GM19035 (cell line): ENCODE measurements at regions not wholly inside any gene's neighbourhood (a gene's known extent, or its start where the extent isn't known, plus 50 kb on each side); places are given as distances from the start of the nearest gene placed in this dataset.
"Not testable (repeated sequence)": the region's sequence is repeated elsewhere in the genome, so short reads cannot be mapped to it uniquely, and the experiment has no call there.

Source experiments
- ATAC-seq: cut with Tn5 transposase; IDR thresholded peaks from one replicate; pipeline ENCODE4 v1.9.1; 2021; ENCODE audit not compliant: unreplicated experiment

GRCh38 chr13:65330691-65331090 lies 1899.4 kb downstream of the PCDH9 start:
- ATAC-seq = no peak

- ATAC-seq = no peak
Measured at GRCh38 chr13:65330287-65330686, 1899.8 kb downstream of the PCDH9 start.

GRCh38 chr13:65323192-65323591 lies 1906.9 kb downstream of the PCDH9 start:
- ATAC-seq = not testable (repeated sequence)

GRCh38 chr13:65321423-65321822 lies 1908.7 kb downstream of the PCDH9 start:
- not testable (repeated sequence) for ATAC-seq

- ATAC-seq = no peak
Measured at GRCh38 chr13:65314008-65314407, 1916.1 kb downstream of the PCDH9 start.

- no peak for ATAC-seq
Measured at GRCh38 chr13:65310663-65311328, 1919.3 kb downstream of the PCDH9 start.

GRCh38 chr13:65309906-65310305 lies 1920.2 kb downstream of the PCDH9 start:
- ATAC-seq = no peak

GRCh38 chr13:65308729-65309128 lies 1921.4 kb downstream of the PCDH9 start:
- not testable (repeated sequence) for ATAC-seq

GRCh38 chr13:65307056-65307455 lies 1923.1 kb downstream of the PCDH9 start:
- no peak for ATAC-seq

GRCh38 chr13:65302691-65303090 lies 1927.4 kb downstream of the PCDH9 start:
- ATAC-seq = no peak

GRCh38 chr13:65301506-65301905 lies 1928.6 kb downstream of the PCDH9 start:
- no peak for ATAC-seq

- no peak for ATAC-seq
Measured at GRCh38 chr13:65300220-65300619, 1929.9 kb downstream of the PCDH9 start.

- ATAC-seq = no peak
Measured at GRCh38 chr13:65293530-65294198, 1936.5 kb downstream of the PCDH9 start.

- ATAC-seq = no peak
Measured at GRCh38 chr13:65292488-65292901, 1937.6 kb downstream of the PCDH9 start.

GRCh38 chr13:65287405-65287804 lies 1942.7 kb downstream of the PCDH9 start:
- ATAC-seq = no peak

- no peak for ATAC-seq
Measured at GRCh38 chr13:65275838-65276630, 1954.1 kb downstream of the PCDH9 start.

GRCh38 chr13:65275108-65275507 lies 1955.0 kb downstream of the PCDH9 start:
- ATAC-seq = no peak

- ATAC-seq = not testable (repeated sequence)
Measured at GRCh38 chr13:65273811-65274420, 1956.2 kb downstream of the PCDH9 start.

GRCh38 chr13:65268009-65268408 lies 1962.1 kb downstream of the PCDH9 start:
- no peak for ATAC-seq

- ATAC-seq = no peak
Measured at GRCh38 chr13:65265988-65266387, 1964.1 kb downstream of the PCDH9 start.

- no peak for ATAC-seq
Measured at GRCh38 chr13:65264066-65264465, 1966.1 kb downstream of the PCDH9 start.
